ENCODE measurements at regions not wholly inside any gene's neighbourhood (a gene's known extent, or its start where the extent isn't known, plus 50 kb on each side); places are given as distances from the start of the nearest gene placed in this dataset.

DNA sequence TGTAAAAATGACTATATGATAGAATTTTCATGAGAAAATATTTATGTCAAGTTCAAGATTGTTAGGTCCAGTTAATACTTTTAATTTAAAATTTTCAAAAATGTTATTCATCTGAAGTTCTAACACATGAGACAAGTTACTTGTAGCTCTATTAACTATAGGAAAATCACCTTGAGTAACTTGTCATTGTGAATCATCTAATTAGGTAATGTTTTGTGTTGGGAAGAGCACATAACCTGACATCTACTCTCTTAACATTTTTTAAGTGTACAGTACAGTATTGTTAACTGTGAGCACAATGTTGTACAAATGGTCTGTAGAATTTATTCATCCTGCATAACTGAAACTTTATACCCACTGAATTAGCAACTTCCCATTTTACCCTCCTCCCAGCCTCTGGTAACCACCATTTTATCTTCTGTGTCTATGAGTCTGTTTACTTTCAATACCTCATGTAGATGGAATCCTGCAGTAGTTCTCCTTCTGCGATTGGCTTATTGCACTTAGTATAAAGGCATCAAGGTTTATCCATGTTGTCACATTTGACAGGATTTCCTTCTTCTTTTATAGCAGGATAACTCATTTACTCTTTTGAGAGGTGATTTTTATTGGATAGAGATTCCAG, 54.6 kb downstream of the ARL4A start:
- Histone ChIP-seq H3K36me3 (replicated peaks; ENCODE audit: control insufficient read depth, insufficient read depth, low read length) (no peaks in the 10 kb centered on the region), H3K4me3 (ENCODE audit: insufficient read depth, low read depth, low read length) (no peak overlapping the region), H3K27me3 (ENCODE audit: control insufficient read depth, insufficient read depth, low read length) (no peaks in the 10 kb centered on the region)
- DNase-seq = no peak

DNA sequence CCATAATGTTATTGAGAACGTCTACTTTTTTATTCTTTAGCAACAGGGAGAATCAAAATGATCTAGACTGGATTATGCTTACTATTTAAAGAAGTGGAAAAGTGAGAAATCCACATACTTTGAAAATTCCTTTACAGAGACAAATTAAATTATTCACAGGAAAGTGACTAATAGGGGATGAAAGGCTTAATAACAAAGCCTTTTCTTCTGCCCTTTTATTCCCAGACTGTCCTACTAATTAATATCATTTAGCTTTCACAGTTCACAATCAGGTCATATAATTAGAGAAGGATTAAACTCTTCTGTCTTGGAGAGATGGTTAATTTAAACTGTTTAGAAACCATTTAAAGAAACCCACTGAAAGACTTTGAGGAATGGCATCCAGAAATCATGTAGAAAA, 58.8 kb downstream of the ARL4A start:
- no peak for DNase-seq
- H3K27me3 ChIP-seq (ENCODE audit: control insufficient read depth, insufficient read depth, low read length) = no peaks in the 10 kb centered on the region
- no peaks in the 10 kb centered on the region for H3K36me3 ChIP-seq (replicated peaks; ENCODE audit: control insufficient read depth, insufficient read depth, low read length)
- no peak overlapping the region for H3K4me3 ChIP-seq (ENCODE audit: insufficient read depth, low read depth, low read length)

GRCh38 chr7:12747687-12748306, 60.4 kb downstream of the ARL4A start:
- Histone ChIP-seq H3K4me3 (ENCODE audit: insufficient read depth, low read depth, low read length) (no peak overlapping the region), H3K27me3 (ENCODE audit: control insufficient read depth, insufficient read depth, low read length) (no peaks in the 10 kb centered on the region), H3K36me3 (replicated peaks; ENCODE audit: control insufficient read depth, insufficient read depth, low read length) (no peaks in the 10 kb centered on the region)
- no peak for DNase-seq

DNA sequence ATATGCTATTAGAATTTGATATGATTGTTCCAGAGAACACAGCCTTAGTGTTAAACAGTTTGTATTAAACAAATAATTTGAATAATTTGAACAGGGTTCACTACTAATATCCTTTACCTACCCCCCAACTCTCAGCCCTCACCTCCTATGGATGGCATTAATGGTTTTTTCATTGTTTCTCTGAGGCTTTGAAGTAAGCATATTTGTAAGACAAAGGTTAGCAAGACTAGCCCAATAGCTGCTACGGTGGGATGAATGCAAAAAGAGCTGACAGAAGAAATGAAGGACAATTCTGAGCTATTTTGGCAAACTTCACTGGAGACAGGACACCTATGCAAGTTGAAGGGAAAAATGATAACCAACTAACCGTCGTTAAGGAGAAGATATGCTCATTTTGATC, 61.6 kb downstream of the ARL4A start:
- DNase-seq = peak; percentile 17
- Histone ChIP-seq H3K4me3 (ENCODE audit: insufficient read depth, low read depth, low read length) (no peak overlapping the region), H3K36me3 (replicated peaks; ENCODE audit: control insufficient read depth, insufficient read depth, low read length) (no peaks in the 10 kb centered on the region), H3K27me3 (ENCODE audit: control insufficient read depth, insufficient read depth, low read length) (no peaks in the 10 kb centered on the region)

DNA sequence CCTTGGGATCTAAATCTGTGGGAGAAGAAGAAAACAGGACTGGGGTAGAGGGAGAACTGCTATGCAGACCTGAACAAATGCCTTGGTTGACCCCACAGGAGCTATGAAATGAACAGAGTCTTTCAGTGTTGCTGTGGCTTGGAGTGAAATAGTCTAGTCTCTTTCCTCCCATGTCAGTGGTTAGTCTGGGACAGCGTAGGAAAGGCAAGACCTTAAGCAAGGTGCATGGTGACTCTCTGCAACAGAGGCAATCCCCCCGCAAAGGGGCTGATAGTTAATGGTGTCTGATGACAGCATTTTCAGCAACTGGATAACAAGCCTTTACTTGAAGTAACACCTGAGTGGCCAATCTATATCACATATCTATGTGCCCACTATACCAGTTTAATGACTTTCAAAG, 62.3 kb downstream of the ARL4A start:
- Histone ChIP-seq H3K27me3 (ENCODE audit: control insufficient read depth, insufficient read depth, low read length) (no peaks in the 10 kb centered on the region), H3K36me3 (replicated peaks; ENCODE audit: control insufficient read depth, insufficient read depth, low read length) (no peaks in the 10 kb centered on the region), H3K4me3 (ENCODE audit: insufficient read depth, low read depth, low read length) (no peak overlapping the region)
- DNase-seq = no peak

GRCh38 chr7:12751764-12752163, 64.3 kb downstream of the ARL4A start:
- H3K27me3 ChIP-seq (ENCODE audit: control insufficient read depth, insufficient read depth, low read length) = no peaks in the 10 kb centered on the region
- no peaks in the 10 kb centered on the region for H3K36me3 ChIP-seq (replicated peaks; ENCODE audit: control insufficient read depth, insufficient read depth, low read length)
- no peak overlapping the region for H3K4me3 ChIP-seq (ENCODE audit: insufficient read depth, low read depth, low read length)
- no peak for DNase-seq

- Histone ChIP-seq H3K27me3 (ENCODE audit: control insufficient read depth, insufficient read depth, low read length) (no peaks in the 10 kb centered on the region), H3K36me3 (replicated peaks; ENCODE audit: control insufficient read depth, insufficient read depth, low read length) (no peaks in the 10 kb centered on the region), H3K4me3 (ENCODE audit: insufficient read depth, low read depth, low read length) (no peak overlapping the region)
- no peak for DNase-seq
Observed at GRCh38 chr7:12754179-12754578, 66.7 kb downstream of the ARL4A start.

DNA sequence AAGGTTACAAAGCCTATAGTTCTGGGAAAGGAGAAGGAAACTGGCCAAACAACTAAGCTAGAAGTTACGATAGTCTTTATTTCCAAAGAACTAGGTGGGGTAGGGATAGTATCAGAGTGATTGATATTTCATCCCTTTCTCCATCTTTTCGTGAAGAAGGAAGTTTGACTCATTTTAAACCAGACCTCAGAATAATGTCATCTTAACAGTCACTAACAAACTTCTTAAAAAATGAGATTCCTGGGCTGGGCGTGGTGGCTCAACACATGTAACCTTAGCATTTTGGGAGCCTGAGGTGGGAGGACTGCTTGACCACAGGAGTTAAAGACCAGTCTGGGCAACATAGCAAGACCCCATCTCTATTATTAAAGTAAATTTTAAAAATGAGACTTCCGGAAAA, 69.4 kb downstream of the ARL4A start:
- Histone ChIP-seq H3K27me3 (ENCODE audit: control insufficient read depth, insufficient read depth, low read length) (no peaks in the 10 kb centered on the region), H3K36me3 (replicated peaks; ENCODE audit: control insufficient read depth, insufficient read depth, low read length) (no peaks in the 10 kb centered on the region), H3K4me3 (ENCODE audit: insufficient read depth, low read depth, low read length) (no peak overlapping the region)
- no peak for DNase-seq

DNA sequence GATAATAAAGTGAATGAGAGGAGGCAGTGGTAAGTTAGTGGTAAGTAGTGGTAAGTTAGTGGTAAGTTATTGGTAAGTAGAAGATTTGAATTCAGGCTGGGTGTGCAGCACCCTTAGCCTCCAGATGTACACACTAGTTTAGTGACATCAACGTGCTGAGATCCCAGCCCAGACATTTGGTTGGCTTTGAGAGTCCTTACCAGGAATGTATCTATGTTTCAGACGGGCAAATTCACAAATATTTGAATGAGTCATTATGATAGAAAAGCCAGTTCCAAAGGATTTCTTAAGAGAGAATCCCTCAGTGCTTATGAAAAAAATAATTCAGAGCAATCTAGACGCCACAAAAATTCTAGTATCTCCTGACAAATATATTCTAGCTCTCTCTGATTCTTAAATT, 70.0 kb downstream of the ARL4A start:
- DNase-seq = no peak
- H3K4me3 ChIP-seq (ENCODE audit: insufficient read depth, low read depth, low read length) = no peak overlapping the region
- H3K36me3 ChIP-seq (replicated peaks; ENCODE audit: control insufficient read depth, insufficient read depth, low read length) = no peaks in the 10 kb centered on the region
- H3K27me3 ChIP-seq (ENCODE audit: control insufficient read depth, insufficient read depth, low read length) = no peaks in the 10 kb centered on the region

DNA sequence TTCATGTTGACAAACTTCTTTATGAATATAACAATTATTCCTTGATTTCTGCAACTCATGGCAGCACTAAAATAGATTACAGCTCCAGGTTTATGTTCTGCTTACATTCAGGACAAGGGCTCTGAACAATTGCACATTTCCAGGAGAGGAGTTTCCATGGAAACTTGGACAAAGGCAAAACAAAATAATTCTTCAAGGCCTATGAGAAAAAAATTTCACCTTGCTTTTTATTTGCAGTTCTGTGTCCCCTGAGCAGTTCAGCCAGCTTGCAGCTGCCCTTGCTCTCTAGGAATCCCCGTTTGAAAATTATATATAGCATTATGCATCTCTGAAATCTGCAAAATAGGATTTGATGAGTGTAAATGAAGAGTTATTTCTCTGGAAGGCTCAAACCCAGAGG, 71.7 kb downstream of the ARL4A start:
- Histone ChIP-seq H3K36me3 (replicated peaks; ENCODE audit: control insufficient read depth, insufficient read depth, low read length) (no peaks in the 10 kb centered on the region), H3K4me3 (ENCODE audit: insufficient read depth, low read depth, low read length) (no peak overlapping the region), H3K27me3 (ENCODE audit: control insufficient read depth, insufficient read depth, low read length) (no peaks in the 10 kb centered on the region)
- no peak for DNase-seq

GRCh38 chr7:12761111-12761510, 73.7 kb downstream of the ARL4A start:
- DNase-seq = no peak
- H3K27me3 ChIP-seq (ENCODE audit: control insufficient read depth, insufficient read depth, low read length) = no peaks in the 10 kb centered on the region
- no peaks in the 10 kb centered on the region for H3K36me3 ChIP-seq (replicated peaks; ENCODE audit: control insufficient read depth, insufficient read depth, low read length)
- no peak overlapping the region for H3K4me3 ChIP-seq (ENCODE audit: insufficient read depth, low read depth, low read length)

- no peaks in the 10 kb centered on the region for H3K27me3 ChIP-seq (ENCODE audit: control insufficient read depth, insufficient read depth, low read length)
- no peaks in the 10 kb centered on the region for H3K36me3 ChIP-seq (replicated peaks; ENCODE audit: control insufficient read depth, insufficient read depth, low read length)
- no peak overlapping the region for H3K4me3 ChIP-seq (ENCODE audit: insufficient read depth, low read depth, low read length)
- no peak for DNase-seq
Observed at GRCh38 chr7:12761691-12762090, 74.3 kb downstream of the ARL4A start.

GRCh38 chr7:12764458-12764891, 77.0 kb downstream of the ARL4A start:
- Histone ChIP-seq H3K4me3 (ENCODE audit: insufficient read depth, low read depth, low read length) (no peak overlapping the region), H3K27me3 (ENCODE audit: control insufficient read depth, insufficient read depth, low read length) (no peaks in the 10 kb centered on the region), H3K36me3 (replicated peaks; ENCODE audit: control insufficient read depth, insufficient read depth, low read length) (no peaks in the 10 kb centered on the region)
- DNase-seq = no peak

GRCh38 chr7:12765431-12766100, 78.1 kb downstream of the ARL4A start:
- no peak overlapping the region for H3K4me3 ChIP-seq (ENCODE audit: insufficient read depth, low read depth, low read length)
- no peaks in the 10 kb centered on the region for H3K27me3 ChIP-seq (ENCODE audit: control insufficient read depth, insufficient read depth, low read length)
- no peak for DNase-seq
- no peaks in the 10 kb centered on the region for H3K36me3 ChIP-seq (replicated peaks; ENCODE audit: control insufficient read depth, insufficient read depth, low read length)

- no peak for DNase-seq
- Histone ChIP-seq H3K27me3 (ENCODE audit: control insufficient read depth, insufficient read depth, low read length) (no peaks in the 10 kb centered on the region), H3K36me3 (replicated peaks; ENCODE audit: control insufficient read depth, insufficient read depth, low read length) (no peaks in the 10 kb centered on the region), H3K4me3 (ENCODE audit: insufficient read depth, low read depth, low read length) (no peak overlapping the region)
Observed at GRCh38 chr7:12766416-12766815, 79.0 kb downstream of the ARL4A start.

Data from H7 (cell line).